WTC11 (cell line): ENCODE measurements at regions not wholly inside any gene's neighbourhood (a gene's known extent, or its start where the extent isn't known, plus 50 kb on each side); places are given as distances from the start of the nearest gene placed in this dataset.
"Not testable (repeated sequence)": the region's sequence is repeated elsewhere in the genome, so short reads cannot be mapped to it uniquely, and the experiment has no call there.

ENCODE experiments used
- ATAC-seq: fragments of 200-7000 bp; cut with Tn5 transposase; 2 replicates; pipeline ENCODE4 v1.10.0; 2021; ENCODE audit warnings: mild to moderate bottlenecking, moderate library complexity
- CTCF ChIA-PET: fragments of 300-600 bp; sonication (Branson Sonifier 250); formaldehyde crosslinking; loops from one replicate; lab custom pipeline; 2021; ENCODE audit warnings: antibody characterized with exemption; lab: Charles Lee
- POLR2A ChIA-PET: fragments of 350-600 bp; sonication (Branson Sonifier 250); formaldehyde crosslinking; loops from one replicate; lab custom pipeline; 2021; ENCODE audit warnings: antibody characterized with exemption; lab: Charles Lee
- DNase-seq: peaks from one replicate; pipeline ENCODE4 v3.0.0; 2021; ENCODE audit warnings: low spot score
- H3K27ac Mint-ChIP-seq: 2 replicates; pipeline ENCODE4 v1.8.0; 2021; ENCODE audit warnings: mixed read lengths
- H3K27me3 Mint-ChIP-seq: 2 replicates; pipeline ENCODE4 v1.8.0; 2021; ENCODE audit warnings: low read depth, mild to moderate bottlenecking, moderate library complexity, mixed read lengths
- H3K36me3 Mint-ChIP-seq: 2 replicates; pipeline ENCODE4 v1.8.0; 2021; ENCODE audit warnings: mixed read lengths
- H3K4me1 Mint-ChIP-seq: 2 replicates; pipeline ENCODE4 v1.8.0; 2022; ENCODE audit warnings: mixed read lengths
- H3K4me3 Mint-ChIP-seq: 2 replicates; pipeline ENCODE4 v1.8.0; 2021; ENCODE audit warnings: mild to moderate bottlenecking, moderate library complexity, mixed read lengths
- H3K9me3 Mint-ChIP-seq: 2 replicates; pipeline ENCODE4 v1.8.0; 2021; ENCODE audit warnings: mixed read lengths
- ATF2 ChIP-seq: sonication (generic); formaldehyde crosslinking; IDR thresholded peaks from 2 replicates; pipeline ENCODE4 v1.8.1; 2022; ENCODE audit warnings: low read depth, missing genetic modification reagents, borderline replicate concordance
- CBFB ChIP-seq: sonication (generic); formaldehyde crosslinking; IDR thresholded peaks from 2 replicates; pipeline ENCODE4 v1.8.1; 2022; ENCODE audit warnings: mild to moderate bottlenecking, low read depth, missing genetic modification reagents
- E2F1 ChIP-seq: sonication (generic); formaldehyde crosslinking; IDR thresholded peaks from 2 replicates; pipeline ENCODE4 v1.8.0; 2022; ENCODE audit warnings: mild to moderate bottlenecking, missing genetic modification reagents
- EMX1 ChIP-seq: fragments of 250-450 bp; sonication (Bioruptor Pico); IDR thresholded peaks from 2 replicates; pipeline ENCODE4 v1.8.0; 2021; ENCODE audit warnings: mild to moderate bottlenecking
- ESRRA ChIP-seq: sonication (generic); formaldehyde crosslinking; IDR thresholded peaks from 2 replicates; pipeline ENCODE4 v1.8.1; 2022; ENCODE audit warnings: mild to moderate bottlenecking, missing genetic modification reagents, borderline replicate concordance
- FOXP1 ChIP-seq: sonication (generic); formaldehyde crosslinking; IDR thresholded peaks from 2 replicates; pipeline ENCODE4 v1.8.0; 2022; ENCODE audit warnings: missing genetic modification reagents, mild to moderate bottlenecking, moderate library complexity, borderline replicate concordance
- GTF2I ChIP-seq: fragments of 250-450 bp; sonication (Bioruptor Pico); conservative IDR thresholded peaks from 2 replicates; pipeline ENCODE4 v1.4.0; 2021; ENCODE audit warnings: mild to moderate bottlenecking
- NR3C1 ChIP-seq: sonication (generic); formaldehyde crosslinking; conservative IDR thresholded peaks from 2 replicates; pipeline ENCODE4 v1.8.1; 2023; ENCODE audit warnings: low read depth, mild to moderate bottlenecking, missing genetic modification reagents
- OVOL2 ChIP-seq: fragments of 250-450 bp; sonication (Bioruptor Pico); IDR thresholded peaks from 2 replicates; pipeline ENCODE4 v1.9.0; 2021; ENCODE audit warnings: mild to moderate bottlenecking, borderline replicate concordance
- TF ChIP-seq, protein P1 (sequence below): sonication (generic); formaldehyde crosslinking; IDR thresholded peaks from 2 replicates; pipeline ENCODE4 v1.8.0; 2023; ENCODE audit warnings: missing genetic modification reagents
- TF ChIP-seq, protein P2 (sequence below): fragments of 250-450 bp; sonication (Bioruptor Pico); IDR thresholded peaks from 2 replicates; pipeline ENCODE4 v1.9.0; 2021; ENCODE audit warnings: mild to moderate bottlenecking, borderline replicate concordance
- TF ChIP-seq, protein P3 (sequence below): sonication (generic); formaldehyde crosslinking; IDR thresholded peaks from 2 replicates; pipeline ENCODE4 v1.8.1; 2023; ENCODE audit warnings: mild to moderate bottlenecking, missing genetic modification reagents, moderate library complexity

GRCh38 chr2:132272713-132273112 is 111.0 kb upstream of the ANKRD30BL start (continued):
- TF ChIP-seq EMX1 (CRISPR knock-in tag) = no peak
- TF ChIP-seq FOXP1 (CRISPR knock-in tag) = no peak

DNA sequence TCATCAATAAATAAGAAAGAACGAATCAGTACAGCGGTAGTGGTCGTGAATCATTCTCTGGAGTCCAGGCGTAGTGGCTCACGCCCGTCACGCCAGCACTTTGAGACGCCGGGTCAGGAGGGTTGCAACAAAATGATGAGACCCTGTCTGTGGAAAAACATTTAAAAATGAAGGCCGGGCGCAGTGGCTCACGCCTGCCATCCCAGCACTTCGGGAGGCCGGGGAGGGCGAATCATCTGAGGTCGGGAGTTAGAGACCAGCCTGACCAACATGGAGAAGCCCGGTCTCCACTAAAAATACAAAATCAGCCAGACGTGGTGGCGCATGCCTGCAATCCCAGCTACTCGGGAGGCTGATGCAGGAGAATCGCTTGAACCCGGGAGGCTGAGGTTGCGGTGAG is 111.8 kb upstream of the ANKRD30BL start:
- POLR2A ChIA-PET, DNase-seq, H3K4me3 Mint-ChIP-seq, CTCF ChIA-PET, H3K9me3 Mint-ChIP-seq, H3K27me3 Mint-ChIP-seq, H3K36me3 Mint-ChIP-seq, H3K4me1 Mint-ChIP-seq, ATAC-seq, H3K27ac Mint-ChIP-seq: not testable (repeated sequence)

DNA sequence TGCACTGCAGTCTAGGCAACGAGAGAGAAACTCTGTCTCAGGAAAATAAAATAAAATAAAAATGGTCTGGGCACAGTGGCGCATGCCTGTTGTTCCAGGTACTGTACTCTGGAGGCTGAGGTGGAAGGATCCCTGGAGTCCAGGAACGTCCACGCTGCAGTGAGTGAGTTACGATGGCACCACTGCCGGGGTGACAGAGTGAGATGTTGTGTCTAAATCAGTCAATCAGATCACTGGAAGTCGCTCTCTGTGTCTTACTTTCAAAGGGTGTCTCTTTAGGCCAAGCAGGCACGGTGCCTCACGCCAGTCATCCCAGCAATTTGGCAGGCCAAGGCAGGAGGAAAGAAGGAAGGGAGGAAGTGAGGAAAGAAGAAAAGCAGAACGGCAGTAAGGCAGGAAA is 112.2 kb upstream of the ANKRD30BL start:
- ATAC-seq (no peak), DNase-seq (no peak)
- H3K36me3 Mint-ChIP-seq = peaks cover 6% of the 10 kb centered on the region
- TF ChIP-seq GTF2I = no peak
- TF ChIP-seq NR3C1 (CRISPR knock-in tag) = no peak
- TF ChIP-seq CBFB = no peak
- TF ChIP-seq, protein P1, sequence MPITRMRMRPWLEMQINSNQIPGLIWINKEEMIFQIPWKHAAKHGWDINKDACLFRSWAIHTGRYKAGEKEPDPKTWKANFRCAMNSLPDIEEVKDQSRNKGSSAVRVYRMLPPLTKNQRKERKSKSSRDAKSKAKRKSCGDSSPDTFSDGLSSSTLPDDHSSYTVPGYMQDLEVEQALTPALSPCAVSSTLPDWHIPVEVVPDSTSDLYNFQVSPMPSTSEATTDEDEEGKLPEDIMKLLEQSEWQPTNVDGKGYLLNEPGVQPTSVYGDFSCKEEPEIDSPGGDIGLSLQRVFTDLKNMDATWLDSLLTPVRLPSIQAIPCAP (CRISPR knock-in tag) = no peak
- no peak for TF ChIP-seq OVOL2
- TF ChIP-seq, protein P2, sequence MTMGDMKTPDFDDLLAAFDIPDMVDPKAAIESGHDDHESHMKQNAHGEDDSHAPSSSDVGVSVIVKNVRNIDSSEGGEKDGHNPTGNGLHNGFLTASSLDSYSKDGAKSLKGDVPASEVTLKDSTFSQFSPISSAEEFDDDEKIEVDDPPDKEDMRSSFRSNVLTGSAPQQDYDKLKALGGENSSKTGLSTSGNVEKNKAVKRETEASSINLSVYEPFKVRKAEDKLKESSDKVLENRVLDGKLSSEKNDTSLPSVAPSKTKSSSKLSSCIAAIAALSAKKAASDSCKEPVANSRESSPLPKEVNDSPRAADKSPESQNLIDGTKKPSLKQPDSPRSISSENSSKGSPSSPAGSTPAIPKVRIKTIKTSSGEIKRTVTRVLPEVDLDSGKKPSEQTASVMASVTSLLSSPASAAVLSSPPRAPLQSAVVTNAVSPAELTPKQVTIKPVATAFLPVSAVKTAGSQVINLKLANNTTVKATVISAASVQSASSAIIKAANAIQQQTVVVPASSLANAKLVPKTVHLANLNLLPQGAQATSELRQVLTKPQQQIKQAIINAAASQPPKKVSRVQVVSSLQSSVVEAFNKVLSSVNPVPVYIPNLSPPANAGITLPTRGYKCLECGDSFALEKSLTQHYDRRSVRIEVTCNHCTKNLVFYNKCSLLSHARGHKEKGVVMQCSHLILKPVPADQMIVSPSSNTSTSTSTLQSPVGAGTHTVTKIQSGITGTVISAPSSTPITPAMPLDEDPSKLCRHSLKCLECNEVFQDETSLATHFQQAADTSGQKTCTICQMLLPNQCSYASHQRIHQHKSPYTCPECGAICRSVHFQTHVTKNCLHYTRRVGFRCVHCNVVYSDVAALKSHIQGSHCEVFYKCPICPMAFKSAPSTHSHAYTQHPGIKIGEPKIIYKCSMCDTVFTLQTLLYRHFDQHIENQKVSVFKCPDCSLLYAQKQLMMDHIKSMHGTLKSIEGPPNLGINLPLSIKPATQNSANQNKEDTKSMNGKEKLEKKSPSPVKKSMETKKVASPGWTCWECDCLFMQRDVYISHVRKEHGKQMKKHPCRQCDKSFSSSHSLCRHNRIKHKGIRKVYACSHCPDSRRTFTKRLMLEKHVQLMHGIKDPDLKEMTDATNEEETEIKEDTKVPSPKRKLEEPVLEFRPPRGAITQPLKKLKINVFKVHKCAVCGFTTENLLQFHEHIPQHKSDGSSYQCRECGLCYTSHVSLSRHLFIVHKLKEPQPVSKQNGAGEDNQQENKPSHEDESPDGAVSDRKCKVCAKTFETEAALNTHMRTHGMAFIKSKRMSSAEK (CRISPR knock-in tag) = no peak
- TF ChIP-seq, protein P3, sequence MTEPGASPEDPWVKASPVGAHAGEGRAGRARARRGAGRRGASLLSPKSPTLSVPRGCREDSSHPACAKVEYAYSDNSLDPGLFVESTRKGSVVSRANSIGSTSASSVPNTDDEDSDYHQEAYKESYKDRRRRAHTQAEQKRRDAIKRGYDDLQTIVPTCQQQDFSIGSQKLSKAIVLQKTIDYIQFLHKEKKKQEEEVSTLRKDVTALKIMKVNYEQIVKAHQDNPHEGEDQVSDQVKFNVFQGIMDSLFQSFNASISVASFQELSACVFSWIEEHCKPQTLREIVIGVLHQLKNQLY (CRISPR knock-in tag) = no peak
- no peak for TF ChIP-seq E2F1 (CRISPR knock-in tag)
- no peak for TF ChIP-seq ATF2
- no peak for TF ChIP-seq FOXP1 (CRISPR knock-in tag)
- TF ChIP-seq, all 79 proteins: peak for 0
- CTCF ChIA-PET = no interaction called here
- POLR2A ChIA-PET = no interaction called here
- Mint-ChIP-seq H3K4me1 (no peaks in the 10 kb centered on the region; the same call in 1 of the 2 replicates), H3K9me3 (peaks cover 6% of the 10 kb centered on the region), H3K27me3 (no peaks in the 10 kb centered on the region; the same call in 1 of the 2 replicates), H3K4me3 (no peak overlapping the region), H3K27ac (no peak overlapping the region)

DNA sequence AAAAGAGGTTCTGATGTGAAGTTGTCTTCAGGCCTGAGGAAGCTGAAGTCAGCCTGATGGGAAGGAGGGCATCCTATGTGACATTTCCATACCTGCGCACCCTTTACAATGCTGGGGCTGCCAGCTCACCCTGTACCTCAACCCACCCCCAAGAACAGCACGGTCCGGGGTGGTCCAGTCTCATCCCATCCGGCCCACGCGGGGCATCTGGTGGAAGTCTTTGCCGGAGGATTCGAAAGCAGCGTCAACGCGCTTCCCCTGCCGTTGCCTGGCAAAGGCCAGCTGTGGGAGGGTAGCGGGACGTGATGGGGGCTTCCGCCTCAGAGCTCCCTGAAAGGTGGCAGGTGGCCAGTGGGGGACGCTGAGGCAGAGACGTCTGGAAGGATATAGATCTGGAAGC is 113.6 kb upstream of the ANKRD30BL start:
- H3K4me1 Mint-ChIP-seq = no peaks in the 10 kb centered on the region; the same call in 1 of the 2 replicates
- ATAC-seq (no peak), DNase-seq (no peak)
- CTCF ChIA-PET = no interaction called here
- H3K4me3 Mint-ChIP-seq = no peak overlapping the region
- peaks cover 13% of the 10 kb centered on the region for H3K36me3 Mint-ChIP-seq
- POLR2A ChIA-PET = no interaction called here
- no peaks in the 10 kb centered on the region; the same call in 1 of the 2 replicates for H3K27me3 Mint-ChIP-seq
- TF ChIP-seq, protein P1 (CRISPR knock-in tag) = no peak
- TF ChIP-seq ESRRA (CRISPR knock-in tag) = no peak
- H3K27ac Mint-ChIP-seq = no peak overlapping the region
- peaks cover 14% of the 10 kb centered on the region for H3K9me3 Mint-ChIP-seq
